GM12874 (cell line): ENCODE measurements at regions not wholly inside any gene's neighbourhood (a gene's known extent, or its start where the extent isn't known, plus 50 kb on each side); places are given as distances from the start of the nearest gene placed in this dataset.

Source experiments
- TF ChIP-seq, protein P1 (sequence below): IDR thresholded peaks from 2 replicates; pipeline ENCODE4 v1.5.1; 2011; ENCODE audit warnings: low read depth, mild to moderate bottlenecking, control low read depth, low read length, moderate library complexity; ENCODE audit not compliant: insufficient read depth

- TF ChIP-seq, protein P1, sequence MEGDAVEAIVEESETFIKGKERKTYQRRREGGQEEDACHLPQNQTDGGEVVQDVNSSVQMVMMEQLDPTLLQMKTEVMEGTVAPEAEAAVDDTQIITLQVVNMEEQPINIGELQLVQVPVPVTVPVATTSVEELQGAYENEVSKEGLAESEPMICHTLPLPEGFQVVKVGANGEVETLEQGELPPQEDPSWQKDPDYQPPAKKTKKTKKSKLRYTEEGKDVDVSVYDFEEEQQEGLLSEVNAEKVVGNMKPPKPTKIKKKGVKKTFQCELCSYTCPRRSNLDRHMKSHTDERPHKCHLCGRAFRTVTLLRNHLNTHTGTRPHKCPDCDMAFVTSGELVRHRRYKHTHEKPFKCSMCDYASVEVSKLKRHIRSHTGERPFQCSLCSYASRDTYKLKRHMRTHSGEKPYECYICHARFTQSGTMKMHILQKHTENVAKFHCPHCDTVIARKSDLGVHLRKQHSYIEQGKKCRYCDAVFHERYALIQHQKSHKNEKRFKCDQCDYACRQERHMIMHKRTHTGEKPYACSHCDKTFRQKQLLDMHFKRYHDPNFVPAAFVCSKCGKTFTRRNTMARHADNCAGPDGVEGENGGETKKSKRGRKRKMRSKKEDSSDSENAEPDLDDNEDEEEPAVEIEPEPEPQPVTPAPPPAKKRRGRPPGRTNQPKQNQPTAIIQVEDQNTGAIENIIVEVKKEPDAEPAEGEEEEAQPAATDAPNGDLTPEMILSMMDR, result no peak
Measured at GRCh38 chr2:205901491-205901890, 184.5 kb downstream of the INO80D start.

DNA sequence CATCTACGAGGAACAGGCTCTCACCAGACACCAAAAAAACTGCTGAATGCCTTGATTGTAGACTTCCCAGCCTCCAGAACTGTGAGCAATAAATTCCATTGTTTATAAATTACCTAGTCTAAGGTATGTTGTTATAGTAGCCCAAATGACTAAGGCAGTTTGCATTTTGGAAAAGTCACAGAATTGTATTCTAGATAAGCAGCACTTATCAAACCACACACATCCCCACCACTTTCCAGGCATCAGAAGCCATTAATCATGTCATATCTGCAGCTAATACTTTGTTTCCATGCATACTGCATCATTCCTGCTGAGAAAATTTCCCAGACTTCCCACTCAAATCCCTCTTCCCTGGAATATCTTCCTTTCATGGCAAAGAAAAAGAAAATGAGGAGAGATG, 187.2 kb downstream of the INO80D start:
- TF ChIP-seq, protein P1, result no peak

GRCh38 chr2:205895981-205896655, 189.9 kb downstream of the INO80D start:
- TF ChIP-seq, protein P1, result no peak

- TF ChIP-seq, protein P1, result no peak
Measured at GRCh38 chr2:205892665-205893259, 193.2 kb downstream of the INO80D start.

DNA sequence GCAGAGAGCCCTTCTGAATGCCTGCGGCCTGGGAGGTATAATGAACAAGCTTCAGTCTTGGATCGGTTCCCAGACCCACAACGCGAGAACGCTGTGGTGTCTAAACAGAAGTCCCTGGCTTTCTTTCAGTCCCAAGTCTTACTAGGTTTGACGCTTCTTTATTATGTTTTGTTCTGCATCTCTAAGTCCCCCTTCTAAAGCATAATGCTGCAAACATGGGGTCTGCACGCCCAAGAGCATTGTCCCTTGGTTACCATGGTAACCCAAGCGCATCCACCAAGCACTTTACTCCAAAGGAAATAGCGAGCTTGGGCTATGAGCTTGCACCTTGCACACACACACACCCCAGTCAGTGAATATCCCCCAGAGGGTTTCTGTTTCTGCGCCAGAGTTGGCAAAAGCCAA, 193.7 kb downstream of the INO80D start:
- TF ChIP-seq, protein P1, result no peak

GRCh38 chr2:205889114-205889513, 196.9 kb downstream of the INO80D start:
- TF ChIP-seq, protein P1, result no peak

- TF ChIP-seq, protein P1, result no peak
Measured at GRCh38 chr2:205887637-205888036, 198.3 kb downstream of the INO80D start.
